Left forelimb (tissue), 1 donor: ENCODE measurements at regions not wholly inside any gene's neighbourhood (a gene's known extent, or its start where the extent isn't known, plus 50 kb on each side); places are given as distances from the start of the nearest gene placed in this dataset.

ENCODE experiments used
- DNase-seq: peaks from one replicate; pipeline ENCODE4 v3.0.0-alpha.2; 2018; ENCODE audit warnings: low spot score

DNA sequence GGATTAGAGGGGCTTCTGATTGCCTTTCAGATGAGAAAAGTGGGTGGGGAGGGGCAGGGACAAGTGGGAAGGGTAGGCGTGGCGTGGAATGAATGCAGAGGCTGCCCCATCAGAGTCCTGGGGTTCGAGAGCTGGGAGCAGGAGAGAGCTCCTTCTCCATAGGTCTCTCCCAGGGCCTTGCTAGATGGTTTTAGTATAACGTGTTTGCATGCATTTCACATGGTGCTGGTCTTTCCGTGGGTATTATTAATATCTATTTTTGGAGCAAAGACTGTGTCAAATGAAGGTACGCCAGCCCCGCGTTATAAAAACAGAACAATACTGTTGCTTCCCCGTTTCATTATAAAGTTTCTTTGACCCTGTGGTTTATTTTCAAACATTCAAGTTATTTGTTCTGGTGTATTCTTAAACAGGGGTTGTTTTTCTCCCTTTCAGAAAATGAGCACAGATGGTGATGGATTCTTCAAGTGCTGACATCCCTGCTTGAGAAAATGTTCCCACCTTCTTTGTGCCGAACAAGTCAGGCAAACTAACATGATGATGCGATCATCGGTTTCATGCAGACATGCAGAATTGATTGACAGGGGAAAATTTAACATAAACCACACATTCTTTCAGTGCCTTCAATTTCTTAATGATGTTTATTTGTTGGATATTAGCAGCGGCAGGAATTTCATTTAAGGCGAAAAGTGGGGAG is 62.1 kb upstream of the ZNF536 start:
- DNase-seq = no peak

DNA sequence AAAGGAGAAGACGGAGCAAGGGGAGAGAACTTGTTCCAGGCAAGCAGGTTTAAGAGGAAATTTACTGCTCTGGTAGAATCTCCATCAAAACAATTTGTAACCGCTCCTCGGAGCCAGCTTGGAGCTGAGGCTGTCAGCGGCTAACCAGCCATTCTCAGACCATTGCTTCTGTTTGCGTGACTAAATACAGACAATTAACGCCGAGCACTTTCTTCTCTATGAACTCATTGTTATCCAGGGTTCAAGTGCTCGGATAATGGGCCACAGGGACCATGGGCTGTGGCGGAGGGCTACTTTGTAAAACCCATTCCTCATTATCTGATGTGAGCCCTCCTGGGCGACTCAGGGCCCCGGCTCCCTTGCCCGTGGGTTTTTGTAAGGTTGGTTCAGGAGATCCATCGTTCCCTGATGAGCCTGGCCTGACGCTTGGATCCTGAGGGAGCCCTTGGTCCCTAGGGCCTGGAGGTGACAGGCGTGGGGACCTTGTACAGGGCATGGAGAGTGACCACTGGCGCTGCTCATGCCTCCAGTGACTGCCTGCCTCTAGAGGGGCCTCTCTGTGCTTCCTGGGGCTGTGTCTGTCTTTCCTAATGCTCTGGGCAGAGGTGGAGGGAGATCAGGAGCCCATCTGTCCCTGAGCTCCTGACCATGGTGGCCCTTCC is 61.5 kb upstream of the ZNF536 start:
- no peak for DNase-seq

DNA sequence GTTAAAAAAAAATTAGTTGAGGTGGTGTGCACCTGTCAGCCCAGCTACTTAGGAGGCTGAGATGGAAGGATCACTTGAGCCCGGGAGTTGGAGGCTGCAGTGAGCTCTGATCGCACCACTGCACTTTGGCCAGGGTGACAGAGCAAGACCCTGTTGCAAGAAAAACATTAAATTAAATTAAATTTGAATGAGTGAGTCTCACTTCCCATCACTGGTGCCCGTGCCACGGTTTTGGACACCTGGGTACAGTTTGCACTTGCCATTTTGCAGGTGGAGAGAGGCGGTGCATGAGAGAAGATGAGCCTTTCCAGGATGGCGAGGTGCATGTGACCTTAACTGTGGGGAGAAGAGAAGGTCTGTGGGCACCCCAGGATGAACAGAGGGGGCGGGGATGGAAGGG is 60.3 kb upstream of the ZNF536 start:
- DNase-seq = no peak

DNA sequence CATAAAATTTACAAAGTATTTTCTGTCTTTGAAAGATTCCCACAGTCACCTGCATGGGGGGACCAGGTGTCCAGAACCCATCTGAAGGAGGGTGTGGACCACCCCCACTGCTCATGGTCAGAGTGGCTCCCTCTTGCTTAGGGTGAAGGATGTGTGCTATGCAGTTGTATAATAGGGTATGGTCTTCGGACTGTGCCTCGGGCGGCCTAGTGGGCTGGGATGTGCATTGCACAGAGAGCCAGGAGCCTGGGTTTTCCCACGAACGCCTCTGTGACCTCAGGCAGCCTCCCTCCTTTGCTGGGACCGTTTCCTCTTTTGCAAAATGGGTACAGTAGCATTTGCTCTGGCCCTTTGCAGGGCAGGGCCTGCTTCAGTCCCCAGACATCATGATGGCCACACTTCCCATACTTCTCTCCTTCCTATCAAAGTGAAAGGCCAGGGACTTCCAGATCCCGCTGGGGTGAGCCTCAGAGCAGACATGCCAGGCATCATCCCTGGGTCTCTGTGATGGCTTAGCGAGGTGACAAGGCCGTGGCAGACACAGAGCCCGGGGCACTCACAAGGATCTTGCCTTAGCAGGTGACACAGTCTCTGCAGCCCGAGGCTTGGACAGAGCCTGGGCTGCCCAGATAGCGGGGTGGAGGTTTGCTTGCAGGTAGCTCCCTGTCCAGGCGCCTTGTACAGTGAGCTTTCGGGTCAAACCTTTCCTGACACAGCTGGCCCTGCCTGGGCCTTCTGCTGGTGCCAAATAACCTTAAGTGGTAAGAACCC is 59.4 kb upstream of the ZNF536 start:
- DNase-seq = no peak

DNA sequence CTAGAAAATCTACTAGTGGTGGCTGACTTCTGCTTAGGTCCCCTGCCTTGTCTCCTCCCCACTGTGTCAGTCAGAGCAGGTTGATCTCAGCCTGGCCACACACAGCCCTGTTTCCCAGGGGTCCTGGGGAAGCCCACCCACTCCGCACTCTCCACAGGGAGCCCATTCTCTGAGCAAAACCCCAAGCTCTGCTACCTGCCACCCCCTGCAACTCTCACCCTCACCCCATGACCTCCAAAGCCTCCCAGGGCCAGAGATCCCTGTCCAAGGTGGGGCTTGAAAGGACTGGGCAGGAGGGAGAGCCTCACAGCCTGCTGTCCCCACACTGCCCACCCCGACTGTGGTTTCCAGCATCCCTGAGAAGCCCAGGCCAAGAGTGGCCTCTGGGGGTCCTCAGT is 58.8 kb upstream of the ZNF536 start:
- no peak for DNase-seq

DNA sequence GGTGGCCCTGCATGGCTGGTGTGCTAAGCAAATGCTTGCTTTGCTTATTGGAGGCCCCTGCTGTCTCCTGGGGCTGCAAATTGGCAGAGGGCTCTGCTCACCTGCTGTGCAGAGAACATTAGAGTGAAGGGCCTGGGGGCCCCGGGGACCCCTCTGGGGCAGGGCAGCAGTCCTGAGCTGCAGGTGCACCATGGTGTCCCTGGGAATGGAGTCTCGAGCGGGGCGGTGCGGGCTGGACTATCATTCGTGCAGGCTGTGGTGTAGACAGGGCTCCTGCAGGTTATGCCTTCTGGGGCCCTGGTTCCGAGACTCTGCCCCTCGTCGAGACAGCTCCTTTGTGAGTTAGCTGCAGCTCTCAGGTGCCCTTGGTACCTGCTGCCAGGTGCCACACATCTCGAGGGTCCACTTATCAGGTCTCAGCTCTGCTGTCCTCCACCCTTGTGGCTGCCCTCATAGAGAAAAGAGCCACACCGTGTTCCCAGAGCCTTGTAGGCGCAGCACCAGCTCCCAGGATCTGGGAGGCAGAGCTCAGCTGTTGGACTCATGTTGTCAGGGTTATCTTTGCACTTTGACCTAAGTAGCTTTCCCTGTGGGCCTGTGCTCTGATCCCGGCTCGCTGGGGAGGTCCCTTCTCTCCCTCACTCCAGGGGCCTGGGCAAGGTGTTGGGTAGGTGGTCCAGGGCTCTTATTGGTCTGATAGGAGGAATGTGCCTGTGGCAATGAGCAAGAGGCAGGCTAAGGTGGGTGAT is 58.0 kb upstream of the ZNF536 start:
- DNase-seq = no peak

DNA sequence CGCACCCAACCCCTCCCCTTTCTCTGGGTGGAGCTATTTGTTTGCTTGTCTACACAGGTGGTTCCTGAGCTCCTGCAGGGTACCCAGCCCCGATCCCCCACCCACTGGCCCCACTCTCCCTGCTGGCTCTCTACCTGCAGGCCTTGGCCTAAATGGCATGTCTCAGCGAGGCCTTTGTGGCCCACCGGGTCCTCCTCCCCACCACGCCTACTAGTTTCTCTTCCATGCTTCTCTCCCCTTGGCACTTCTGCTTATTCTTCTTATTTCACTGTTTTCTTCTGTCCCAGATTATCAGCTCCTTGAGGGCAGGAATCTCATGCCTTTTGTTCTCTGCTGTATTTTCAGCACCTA is 57.4 kb upstream of the ZNF536 start:
- no peak for DNase-seq

DNA sequence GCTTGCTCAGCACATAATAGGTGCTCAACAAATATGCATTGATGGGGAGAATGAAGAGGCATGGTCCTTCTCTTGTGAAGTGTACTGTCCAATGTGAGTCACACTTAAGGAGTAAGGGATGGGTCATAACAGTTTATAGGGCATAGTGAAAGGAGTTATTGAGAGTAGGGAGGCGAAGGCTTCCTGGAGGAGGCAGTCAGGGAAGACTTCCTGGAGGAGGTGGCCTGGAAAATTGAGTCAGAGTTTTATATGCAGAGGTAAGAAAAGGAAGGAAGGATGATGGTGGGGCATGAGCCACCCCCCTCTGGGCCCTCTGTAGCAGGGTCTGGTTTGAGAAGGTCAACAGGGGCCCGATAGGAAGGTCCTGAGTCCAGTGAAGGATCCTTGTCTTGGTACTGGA is 57.0 kb upstream of the ZNF536 start:
- DNase-seq = no peak

DNA sequence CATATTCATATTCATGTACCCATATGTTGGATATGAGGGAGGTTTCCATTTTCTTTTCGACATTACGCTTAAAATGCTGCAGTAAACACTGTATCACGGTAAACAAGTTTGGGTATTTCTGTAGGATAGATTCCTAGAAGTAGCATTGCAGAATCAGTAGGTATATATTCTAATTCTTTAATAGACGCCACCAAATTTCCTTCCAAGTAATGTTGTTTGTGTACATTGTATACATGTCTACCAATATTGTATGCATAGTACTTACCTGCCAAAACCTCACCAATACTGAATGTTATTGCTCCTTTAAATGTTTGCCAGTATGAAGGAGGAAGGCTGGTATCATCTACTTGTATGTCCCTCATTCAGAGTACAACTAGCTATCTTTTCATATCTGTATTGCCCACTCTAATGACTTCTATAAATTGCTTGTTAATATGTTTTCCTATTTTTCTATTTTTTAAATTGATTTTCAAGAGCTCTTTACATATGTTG is 56.1 kb upstream of the ZNF536 start:
- DNase-seq = no peak

DNA sequence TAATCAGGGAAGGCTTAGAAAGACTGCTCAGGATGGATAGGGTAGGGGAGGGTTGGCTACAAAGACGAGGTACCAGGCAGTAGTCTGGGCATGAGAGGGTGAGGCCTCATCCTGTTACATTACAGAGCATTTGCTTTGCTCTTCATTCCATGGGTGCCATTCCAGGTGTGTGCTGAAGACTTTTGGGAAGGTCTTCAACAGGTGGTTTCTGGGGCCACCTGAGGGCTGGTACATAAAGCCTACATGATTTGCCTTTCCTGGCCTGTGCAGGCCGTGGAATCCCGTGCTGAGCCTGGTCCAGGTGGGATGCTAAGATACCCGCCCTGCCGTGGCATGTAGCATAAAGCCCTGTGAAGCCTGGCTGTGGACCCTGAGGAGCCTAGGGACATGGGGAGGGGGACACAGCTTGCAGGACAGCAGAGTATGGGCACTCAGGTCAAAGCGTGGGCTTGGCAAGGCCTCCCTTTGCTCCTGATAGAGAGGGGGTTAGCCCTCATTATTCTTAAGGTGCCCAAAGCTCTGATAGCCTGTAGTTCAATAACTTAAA is 55.6 kb upstream of the ZNF536 start:
- DNase-seq = no peak

DNA sequence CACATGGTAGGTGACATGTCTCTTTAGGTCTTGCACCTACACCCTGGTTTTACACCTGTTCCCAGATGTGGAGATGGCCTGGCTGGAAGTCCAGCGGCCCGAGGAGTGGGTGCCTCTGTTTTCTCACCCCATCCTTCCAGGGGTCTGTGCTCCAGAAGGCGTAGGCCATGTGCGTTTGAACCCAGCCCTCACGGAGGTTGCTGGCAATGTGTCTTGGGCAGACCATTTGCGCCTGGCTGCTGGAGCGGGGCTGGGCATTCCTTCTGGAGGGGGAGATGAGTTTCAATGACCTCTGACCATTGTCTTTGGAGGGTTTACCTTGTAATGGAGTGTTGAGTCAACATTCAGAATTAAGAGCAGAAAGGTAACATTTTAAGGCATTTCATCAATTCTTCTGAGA is 54.8 kb upstream of the ZNF536 start:
- no peak for DNase-seq

DNA sequence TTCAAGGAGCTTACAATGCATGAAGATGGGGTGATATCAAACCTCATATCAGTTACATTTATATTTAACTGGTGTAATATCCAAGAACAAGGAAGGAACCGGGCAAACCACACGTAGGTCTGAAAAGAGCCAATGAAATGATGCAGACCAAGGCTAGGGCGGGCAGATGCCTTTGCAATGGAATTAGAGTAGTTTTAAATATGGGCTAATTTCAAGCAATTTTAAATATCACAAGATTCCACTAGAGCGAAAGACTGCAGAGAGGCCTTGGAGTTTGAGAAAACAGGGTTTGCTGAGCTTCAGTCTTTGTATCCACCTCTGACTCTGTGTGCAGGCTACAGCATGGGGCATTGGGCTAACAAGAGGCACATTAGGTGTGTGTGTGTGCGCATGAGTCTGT is 53.9 kb upstream of the ZNF536 start:
- DNase-seq = no peak

DNA sequence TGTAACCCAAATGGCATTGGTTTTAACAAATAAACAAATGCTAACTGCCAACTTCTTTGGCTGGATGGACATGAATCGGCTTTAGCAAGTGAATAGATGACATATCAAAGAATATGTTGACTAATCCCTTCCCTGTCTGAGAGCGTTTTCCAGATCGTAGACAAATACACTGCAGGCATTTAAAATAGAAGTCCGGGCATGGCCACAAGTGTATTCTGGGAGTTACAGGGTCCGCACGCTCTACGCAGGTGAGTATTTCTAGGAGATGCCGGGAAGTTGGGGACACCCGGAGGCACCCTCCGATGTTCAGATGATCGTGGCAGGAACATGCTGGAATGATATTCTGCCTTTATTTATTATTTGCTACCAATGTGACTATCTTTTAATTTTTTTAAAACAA is 53.2 kb upstream of the ZNF536 start:
- no peak for DNase-seq

DNA sequence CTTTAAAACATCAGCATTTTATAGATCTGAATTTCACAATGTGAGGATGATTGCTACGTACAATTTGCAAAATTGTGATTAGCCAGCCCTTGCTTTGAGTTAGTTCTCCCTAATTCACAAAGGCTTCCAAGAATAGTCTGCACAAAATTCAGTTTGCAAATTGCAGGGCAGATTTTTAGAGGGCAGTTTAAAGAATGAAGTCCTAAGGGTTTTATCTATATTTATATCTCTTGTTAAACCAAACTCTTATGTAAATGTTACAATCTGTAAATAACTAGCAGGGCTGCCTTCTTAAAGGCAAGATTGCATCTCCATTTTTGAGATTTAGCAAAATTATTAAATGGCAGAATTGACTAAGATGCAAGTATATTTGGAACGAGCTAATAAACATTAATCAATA is 52.8 kb upstream of the ZNF536 start:
- DNase-seq = no peak

DNA sequence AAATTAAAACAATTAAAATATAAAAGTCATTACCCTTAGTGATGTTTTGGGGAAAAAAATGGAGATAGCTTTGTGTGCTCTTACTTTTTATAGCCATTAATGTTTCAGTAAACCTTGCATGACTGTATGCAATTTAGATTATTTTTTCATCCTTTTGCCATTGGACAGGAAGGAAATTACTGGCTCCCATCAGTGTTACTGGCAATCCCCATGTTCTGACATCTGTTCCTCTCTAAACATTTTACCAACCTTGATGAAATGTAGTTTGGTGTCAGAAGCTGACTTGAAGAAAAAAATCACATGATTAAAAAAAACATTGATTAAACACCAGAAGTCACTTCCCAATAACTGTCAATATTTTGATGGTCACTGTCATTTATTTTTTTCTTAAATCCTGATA is 52.3 kb upstream of the ZNF536 start:
- no peak for DNase-seq

DNA sequence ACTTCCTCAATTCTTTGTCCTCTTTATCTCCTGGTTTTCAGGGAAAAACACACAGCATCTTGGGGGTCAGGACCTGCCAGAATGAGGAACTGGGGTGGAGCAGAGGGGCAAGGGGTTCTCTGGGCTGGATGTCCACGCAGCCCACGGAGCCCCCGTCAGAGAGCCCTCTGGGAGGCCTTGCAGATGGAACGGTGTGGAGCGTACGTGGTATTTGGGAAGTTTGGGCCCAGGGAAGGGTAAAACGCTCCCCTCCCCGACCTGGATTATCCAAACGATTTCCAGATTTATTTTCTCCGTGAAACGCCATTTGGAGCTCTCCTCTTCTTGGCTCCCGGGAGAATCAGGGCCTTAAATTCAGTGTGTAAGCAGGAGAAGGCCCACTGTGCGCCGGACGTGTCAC is 51.7 kb upstream of the ZNF536 start:
- DNase-seq = no peak

DNA sequence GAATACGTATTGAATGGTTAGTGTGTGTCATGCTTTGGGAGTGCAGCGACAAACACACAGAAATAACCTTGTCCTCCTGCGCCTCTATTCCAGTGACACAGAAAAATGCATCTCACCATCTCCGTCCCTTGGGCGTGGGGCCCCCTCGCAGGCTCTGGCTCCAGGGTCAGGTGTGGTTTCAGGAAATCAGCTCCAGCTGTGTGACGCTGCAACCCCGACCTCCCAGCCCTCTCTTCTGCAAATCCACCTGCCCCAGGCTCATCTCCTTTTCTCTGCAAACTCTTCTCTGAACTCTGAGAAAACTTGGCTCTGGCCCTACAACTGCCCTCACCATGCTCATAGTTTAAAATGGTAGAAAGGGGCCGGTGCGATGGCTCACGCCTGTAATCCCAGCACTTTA is 51.3 kb upstream of the ZNF536 start:
- DNase-seq = no peak
